ENCODE measurements at regions not wholly inside any gene's neighbourhood (a gene's known extent, or its start where the extent isn't known, plus 50 kb on each side); places are given as distances from the start of the nearest gene placed in this dataset.

- in situ Hi-C loops (cut with MboI; ENCODE audit: low pct_unique_long_range_greater_than_20kb, low sequenced_read_pairs, unreplicated experiment): no loop called here
- no peak for DNase-seq (ENCODE audit: low spot score)
These were observed 629.4 kb downstream of the CBLN4 start for GRCh38 chr20:55375920-55376319.

GRCh38 chr20:55365745-55366144 lies 639.6 kb downstream of the CBLN4 start:
- TF ChIP-seq CTCF (IDR thresholded peaks at IDR 0.05; ENCODE audit: extremely low read depth, insufficient read depth, missing control alignments): no peak
- DNase-seq (ENCODE audit: low spot score): no peak
- in situ Hi-C loops (cut with MboI; ENCODE audit: low pct_unique_long_range_greater_than_20kb, low sequenced_read_pairs, unreplicated experiment): no loop called here

More at GRCh38 chr20:55375920-55376319, 629.4 kb downstream of the CBLN4 start:
- no peak for TF ChIP-seq CTCF (IDR thresholded peaks at IDR 0.05; ENCODE audit: extremely low read depth, insufficient read depth, missing control alignments)

- DNase-seq (ENCODE audit: low spot score): no peak
- no peak for TF ChIP-seq CTCF (IDR thresholded peaks at IDR 0.05; ENCODE audit: extremely low read depth, insufficient read depth, missing control alignments)
- in situ Hi-C loops (cut with MboI; ENCODE audit: low pct_unique_long_range_greater_than_20kb, low sequenced_read_pairs, unreplicated experiment): no loop called here
These were observed 644.4 kb downstream of the CBLN4 start for GRCh38 chr20:55360895-55361294.

- in situ Hi-C loops (cut with MboI; ENCODE audit: low pct_unique_long_range_greater_than_20kb, low sequenced_read_pairs, unreplicated experiment): no loop called here
- TF ChIP-seq CTCF (IDR thresholded peaks at IDR 0.05; ENCODE audit: extremely low read depth, insufficient read depth, missing control alignments): no peak
- DNase-seq (ENCODE audit: low spot score): no peak
These were observed 650.6 kb downstream of the CBLN4 start for GRCh38 chr20:55354720-55355119.

GRCh38 chr20:55353206-55353605 lies 652.1 kb downstream of the CBLN4 start:
- DNase-seq (ENCODE audit: low spot score): no peak
- in situ Hi-C loops (cut with MboI; ENCODE audit: low pct_unique_long_range_greater_than_20kb, low sequenced_read_pairs, unreplicated experiment): no loop called here
- no peak for TF ChIP-seq CTCF (IDR thresholded peaks at IDR 0.05; ENCODE audit: extremely low read depth, insufficient read depth, missing control alignments)

- no peak for DNase-seq (ENCODE audit: low spot score)
- in situ Hi-C loops (cut with MboI; ENCODE audit: low pct_unique_long_range_greater_than_20kb, low sequenced_read_pairs, unreplicated experiment): no loop called here
- TF ChIP-seq CTCF (IDR thresholded peaks at IDR 0.05; ENCODE audit: extremely low read depth, insufficient read depth, missing control alignments): no peak
These were observed 657.1 kb downstream of the CBLN4 start for GRCh38 chr20:55348223-55348622.

- in situ Hi-C loops (cut with MboI; ENCODE audit: low pct_unique_long_range_greater_than_20kb, low sequenced_read_pairs, unreplicated experiment): no loop called here
- no peak for DNase-seq (ENCODE audit: low spot score)
- no peak for TF ChIP-seq CTCF (IDR thresholded peaks at IDR 0.05; ENCODE audit: extremely low read depth, insufficient read depth, missing control alignments)
These were observed 662.5 kb downstream of the CBLN4 start for GRCh38 chr20:55342822-55343221.

Data from GM13977 (cell line).